ENCODE measurements at regions not wholly inside any gene's neighbourhood (a gene's known extent, or its start where the extent isn't known, plus 50 kb on each side); places are given as distances from the start of the nearest gene placed in this dataset.

DNA sequence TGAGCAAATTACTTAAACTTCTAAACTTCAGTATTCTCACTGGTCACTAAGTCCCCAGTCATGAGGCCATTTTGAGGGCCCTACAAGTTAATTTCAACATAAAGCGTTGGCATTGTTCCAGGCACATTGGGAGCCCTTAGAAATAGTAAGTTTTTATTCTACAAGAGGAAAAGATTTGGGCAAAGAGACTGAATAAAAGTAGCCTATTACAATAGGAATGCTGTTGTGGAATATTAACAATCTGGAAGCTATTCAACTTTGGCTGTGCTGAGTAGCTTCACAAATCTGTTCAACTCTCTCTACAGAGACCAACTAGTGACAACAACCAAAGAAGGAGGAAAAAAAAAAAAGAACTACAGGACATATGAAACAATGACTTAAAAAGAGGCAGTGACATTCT is 1287.5 kb upstream of the NXPH2 start:
- no peak overlapping the region for H3K27ac ChIP-seq
- DNase-seq (ENCODE audit: low read depth, low spot score): no peak

DNA sequence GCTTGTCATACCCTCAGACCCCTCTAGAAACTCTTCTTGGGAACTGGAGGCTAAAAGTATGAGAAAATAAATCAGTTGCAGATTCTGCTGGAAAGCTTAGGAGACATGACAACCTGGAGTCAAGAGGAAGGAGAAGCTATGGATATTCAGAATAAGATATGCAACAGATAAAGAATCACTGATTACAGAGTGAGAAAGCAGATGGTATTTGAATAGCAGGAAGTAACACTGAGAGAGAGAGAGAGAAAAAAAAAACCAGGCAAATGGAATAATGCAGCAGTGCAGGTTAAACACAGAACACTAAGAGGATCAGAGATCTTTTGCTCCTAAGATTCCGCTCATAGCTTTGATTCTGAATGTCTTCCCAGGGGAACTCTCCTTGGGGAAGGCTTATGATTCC is 1284.1 kb upstream of the NXPH2 start:
- H3K27ac ChIP-seq: no peak overlapping the region
- DNase-seq (ENCODE audit: low read depth, low spot score): no peak

DNA sequence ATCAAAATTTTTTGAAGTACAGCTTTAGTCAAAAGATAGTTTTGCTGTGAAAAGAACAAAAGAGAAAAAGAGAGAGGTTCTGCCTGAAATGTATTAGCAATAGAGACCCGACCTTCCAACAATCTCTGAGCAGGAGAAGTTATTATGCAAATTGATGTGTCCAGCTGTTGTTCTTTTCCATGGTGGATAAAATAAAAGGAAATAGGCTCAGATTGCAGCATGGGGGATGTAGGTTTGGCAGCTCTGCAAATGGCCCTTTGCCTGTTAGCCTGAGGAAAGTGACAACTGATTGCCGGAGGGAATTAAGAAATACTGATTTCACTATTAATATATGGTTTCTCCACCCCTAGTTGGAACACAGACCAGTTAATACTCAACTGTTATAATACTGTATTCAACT is 1283.2 kb upstream of the NXPH2 start:
- no peak for DNase-seq (ENCODE audit: low read depth, low spot score)
- no peak overlapping the region for H3K27ac ChIP-seq

DNA sequence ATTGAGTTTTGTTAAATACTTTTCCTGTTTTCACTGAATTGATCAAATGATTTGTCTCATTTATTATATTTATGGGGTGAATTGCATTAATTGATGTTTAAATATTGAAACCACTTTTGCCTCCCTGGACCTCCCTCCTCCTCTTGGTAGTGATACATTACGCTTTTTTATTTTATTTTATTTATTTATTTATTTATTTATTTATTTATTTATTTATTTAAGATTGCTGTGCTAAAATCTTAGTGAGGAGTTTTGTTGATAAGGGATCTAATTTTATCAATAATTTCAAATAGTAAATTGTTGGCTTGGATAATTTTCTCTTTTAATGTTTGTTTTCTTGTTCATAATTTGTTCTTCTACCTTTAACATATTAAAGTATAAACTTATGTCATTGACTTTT is 1281.0 kb upstream of the NXPH2 start:
- DNase-seq (ENCODE audit: low read depth, low spot score): no peak
- H3K27ac ChIP-seq: no peak overlapping the region

DNA sequence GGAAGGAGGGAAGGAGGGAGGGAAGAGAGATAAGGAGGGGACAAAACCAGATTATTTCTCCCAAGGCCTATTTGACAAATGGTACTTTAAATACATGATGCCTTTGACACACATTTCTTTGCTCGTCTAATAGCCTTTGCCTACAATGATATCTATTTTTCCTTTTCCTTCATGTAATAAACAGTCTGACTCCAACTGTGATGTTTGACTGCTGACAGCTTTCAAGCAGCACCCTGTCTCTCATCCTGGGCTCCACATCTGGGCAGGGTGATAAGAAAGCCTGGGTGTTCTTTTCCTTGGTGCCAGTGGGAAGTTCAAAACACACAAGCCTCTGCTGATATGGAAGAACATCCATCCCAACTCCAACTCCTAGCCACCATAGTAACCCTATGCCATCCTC is 1277.7 kb upstream of the NXPH2 start:
- H3K27ac ChIP-seq: no peak overlapping the region
- no peak for DNase-seq (ENCODE audit: low read depth, low spot score)

DNA sequence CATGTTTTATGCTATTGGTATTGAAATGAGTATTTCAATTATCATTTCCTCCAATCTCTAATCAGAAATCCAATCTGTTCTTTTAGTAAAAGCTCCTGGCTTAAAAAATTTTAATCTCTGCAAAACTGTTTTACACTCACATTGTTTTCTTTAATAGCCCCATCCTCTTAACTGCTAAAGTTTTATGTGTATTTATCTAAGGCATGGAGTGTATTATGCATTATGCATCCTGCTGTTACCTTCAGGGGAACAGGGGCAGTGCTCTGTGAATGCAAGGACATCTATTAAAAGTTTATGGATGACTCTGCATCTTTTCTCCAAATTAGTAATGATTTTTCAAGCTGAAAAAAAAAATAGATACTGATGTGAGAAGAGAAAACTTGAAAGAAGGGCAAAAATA is 1261.6 kb upstream of the NXPH2 start:
- no peak for DNase-seq (ENCODE audit: low read depth, low spot score)
- no peak overlapping the region for H3K27ac ChIP-seq

DNA sequence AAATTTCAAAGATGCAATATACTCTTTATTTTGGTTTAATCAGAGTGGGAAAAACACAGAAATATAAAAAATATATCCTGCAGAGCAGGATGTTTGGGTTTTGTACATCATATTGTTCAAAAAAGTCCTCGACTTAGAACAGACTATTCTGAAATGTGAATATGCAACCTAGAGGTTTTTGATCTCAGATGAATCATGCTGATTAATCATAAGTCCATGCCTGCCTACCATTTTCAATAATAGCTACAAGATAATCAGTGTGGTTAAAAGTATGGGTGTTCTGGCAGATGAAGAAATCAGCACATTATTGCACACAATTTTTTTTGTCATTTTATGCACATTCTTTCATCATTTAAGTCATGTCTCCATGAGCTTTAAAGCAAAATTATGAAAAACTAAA is 1261.0 kb upstream of the NXPH2 start:
- DNase-seq (ENCODE audit: low read depth, low spot score): no peak

DNA sequence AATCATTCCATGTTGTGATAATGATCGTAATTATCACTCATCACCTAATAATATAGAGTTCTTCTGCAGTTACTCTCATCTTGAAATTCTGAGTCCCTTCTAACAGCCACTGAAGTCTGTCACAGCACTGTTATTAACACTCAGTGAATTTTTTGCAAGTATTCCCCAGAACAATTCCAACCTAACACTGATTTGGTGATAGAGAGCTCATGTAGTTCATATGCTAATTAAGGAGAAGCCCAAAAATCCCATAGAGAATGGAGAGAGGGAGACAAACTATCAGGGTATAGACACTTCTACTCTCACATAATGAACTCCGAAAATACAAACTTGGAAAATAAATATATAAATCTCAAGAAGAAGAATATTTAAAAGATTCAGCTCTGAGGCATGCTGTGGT is 1253.4 kb upstream of the NXPH2 start:
- no peak overlapping the region for H3K27ac ChIP-seq
- DNase-seq (ENCODE audit: low read depth, low spot score): no peak

More for the DNA sequence above, 1261.0 kb upstream of the NXPH2 start:
- H3K27ac ChIP-seq: no peak overlapping the region

DNA sequence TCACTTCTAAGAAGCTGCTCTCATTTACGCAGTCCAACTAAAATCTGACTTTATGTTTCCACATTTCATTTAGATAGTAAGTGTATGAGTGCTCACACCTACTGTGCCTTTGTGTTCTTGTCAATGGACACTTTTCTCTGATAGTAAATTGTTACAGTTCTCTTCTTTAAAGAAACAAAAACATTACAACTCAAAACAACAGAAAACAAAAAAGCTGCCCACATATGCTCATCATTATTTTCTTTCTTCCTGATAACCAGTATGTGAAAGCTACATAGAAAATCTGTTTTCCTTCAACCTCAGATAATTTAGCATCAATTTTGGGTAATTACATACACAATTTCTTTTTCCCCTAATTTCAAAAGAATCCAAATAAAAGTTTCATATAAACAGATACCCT is 1247.8 kb upstream of the NXPH2 start:
- no peak overlapping the region for H3K27ac ChIP-seq
- DNase-seq (ENCODE audit: low read depth, low spot score): no peak

DNA sequence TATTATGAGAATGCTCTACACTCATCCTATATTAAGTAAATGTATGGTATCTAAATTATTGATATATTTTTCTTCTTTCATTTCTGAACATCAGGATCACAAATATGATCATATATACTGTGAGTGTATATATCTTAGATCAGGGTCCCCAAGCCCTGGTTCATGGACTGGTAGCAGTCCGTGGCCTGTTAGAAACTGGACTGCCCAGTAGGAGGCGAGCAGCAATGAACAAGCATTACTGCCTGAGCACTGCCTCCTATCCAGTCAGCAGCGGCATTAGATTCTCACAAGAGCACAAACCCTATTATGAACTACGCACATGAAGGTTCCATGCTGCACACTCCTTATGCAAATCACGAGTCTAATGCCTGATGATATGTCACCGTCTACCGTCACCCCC is 1247.1 kb upstream of the NXPH2 start:
- no peak for DNase-seq (ENCODE audit: low read depth, low spot score)
- no peak overlapping the region for H3K27ac ChIP-seq

DNA sequence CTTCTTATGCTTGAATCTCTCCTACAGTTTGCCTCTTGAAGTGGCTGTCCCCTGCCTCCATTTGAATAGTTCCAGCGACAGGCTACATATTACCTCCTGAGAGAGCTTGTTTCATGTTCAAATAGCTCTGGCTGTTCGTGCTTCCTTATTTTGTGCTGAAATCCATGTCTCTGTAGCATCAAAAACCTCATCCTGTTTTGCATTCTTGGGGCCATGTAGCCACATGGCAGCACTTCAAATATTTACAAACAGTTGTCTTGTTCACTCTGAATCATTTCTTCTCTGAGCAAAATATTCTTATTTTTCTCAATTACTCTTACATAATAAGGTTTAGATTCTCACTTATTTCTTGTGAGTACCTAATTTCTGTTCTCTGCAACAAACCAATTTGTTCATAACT is 1243.1 kb upstream of the NXPH2 start:
- no peak overlapping the region for H3K27ac ChIP-seq
- no peak for DNase-seq (ENCODE audit: low read depth, low spot score)

DNA sequence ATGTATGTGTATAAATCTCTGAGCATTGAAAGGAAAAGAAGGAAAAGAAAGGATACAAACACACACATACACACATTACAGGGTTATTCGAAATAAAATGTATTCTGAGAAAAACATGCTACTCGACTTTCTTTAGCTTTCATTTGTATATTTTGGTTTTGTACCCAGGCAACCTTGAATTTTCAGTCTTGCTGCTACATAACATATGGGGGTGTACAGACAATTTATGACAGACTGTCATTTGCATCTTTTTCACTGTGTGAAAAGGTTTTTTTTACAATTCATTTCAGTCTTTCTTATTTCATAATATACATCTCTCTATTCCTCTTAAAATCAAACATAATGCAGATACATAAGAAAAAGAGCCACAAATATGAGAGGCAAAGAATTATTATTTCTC is 1238.4 kb upstream of the NXPH2 start:
- no peak for DNase-seq (ENCODE audit: low read depth, low spot score)
- H3K27ac ChIP-seq: no peak overlapping the region

DNA sequence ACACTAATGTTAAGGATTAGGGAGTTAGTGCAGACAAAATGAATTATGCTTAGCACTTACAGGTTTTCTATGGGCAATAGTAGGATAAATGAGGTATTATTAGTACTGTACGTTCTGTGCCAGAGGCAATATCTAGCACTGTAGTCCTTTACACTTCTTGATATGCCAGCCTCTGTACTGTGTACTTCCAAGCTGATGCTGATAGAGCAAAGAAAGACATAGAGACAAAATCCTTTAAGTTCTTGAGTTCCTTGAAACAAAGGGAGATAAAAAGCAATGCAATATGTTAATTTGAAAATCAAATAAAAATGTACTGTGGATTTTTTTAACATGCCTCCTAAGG is 1234.0 kb upstream of the NXPH2 start:
- H3K27ac ChIP-seq: no peak overlapping the region
- no peak for DNase-seq (ENCODE audit: low read depth, low spot score)

DNA sequence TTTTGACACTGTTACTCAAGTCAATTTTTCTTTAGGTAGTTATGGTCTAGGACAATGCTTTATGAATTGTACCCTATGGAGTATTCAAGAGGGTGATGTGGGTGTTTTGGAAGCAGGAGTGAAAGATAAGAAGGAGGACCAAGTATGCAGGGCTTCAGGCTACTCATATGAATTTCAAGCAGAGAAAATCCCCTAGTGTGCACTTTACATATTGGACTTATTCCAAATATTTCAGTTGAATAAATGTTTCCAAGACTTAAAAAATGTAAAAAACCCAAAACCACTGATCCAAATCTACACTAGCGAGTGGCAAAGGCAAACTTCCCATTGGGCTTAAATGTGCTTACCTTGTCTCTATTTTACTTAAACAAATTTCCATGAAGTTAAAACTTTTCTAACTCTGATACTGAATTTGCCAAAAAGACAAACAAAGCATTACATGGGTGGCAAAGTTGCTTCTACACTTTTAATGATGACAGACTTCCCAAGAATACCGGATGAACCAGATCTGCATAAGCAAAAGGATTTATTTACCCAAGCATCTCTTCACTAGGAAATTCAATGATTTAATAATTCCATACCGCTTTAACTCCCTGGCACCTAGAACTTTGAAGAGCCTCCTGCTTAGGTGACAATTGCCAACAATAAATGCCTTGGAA is 1233.5 kb upstream of the NXPH2 start:
- DNase-seq (ENCODE audit: low read depth, low spot score): no peak
- no peak overlapping the region for H3K27ac ChIP-seq

DNA sequence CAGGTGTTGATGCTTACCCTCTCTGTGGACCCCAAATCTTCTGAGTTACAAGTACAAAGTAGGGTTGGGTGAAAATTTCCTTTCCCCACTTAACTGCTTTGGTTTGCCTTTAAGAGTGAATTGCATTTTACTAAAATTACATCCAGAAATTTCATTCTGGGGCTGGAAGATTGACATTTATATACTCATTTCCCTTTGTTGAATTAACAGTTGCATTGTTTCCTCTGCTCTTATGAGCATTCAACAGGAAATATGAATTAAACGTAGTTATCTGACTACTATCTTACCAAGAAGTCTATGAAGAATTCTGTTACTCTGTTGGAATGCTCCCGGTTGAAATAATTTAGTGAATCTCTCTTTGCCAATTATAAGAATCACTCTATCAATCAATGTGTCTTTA is 1231.1 kb upstream of the NXPH2 start:
- H3K27ac ChIP-seq: no peak overlapping the region
- no peak for DNase-seq (ENCODE audit: low read depth, low spot score)

DNA sequence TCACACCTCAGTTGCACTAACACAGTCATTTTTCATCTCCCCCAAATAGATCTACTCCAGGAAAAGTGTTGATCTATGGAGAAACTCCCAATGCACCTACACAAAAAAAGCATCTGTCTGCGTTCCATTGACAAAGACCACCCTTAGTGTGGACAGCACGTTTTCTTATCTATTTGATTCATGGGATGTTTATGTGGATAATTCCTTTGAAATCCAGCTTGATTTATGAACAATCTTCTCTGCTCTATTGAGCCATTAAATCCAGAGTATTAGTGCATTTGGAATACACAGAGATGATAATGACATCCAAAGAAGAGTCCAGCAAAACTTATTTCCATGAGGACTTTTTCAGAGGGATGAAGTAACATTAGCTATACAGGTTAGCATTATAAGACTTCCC is 1221.9 kb upstream of the NXPH2 start:
- H3K27ac ChIP-seq: no peak overlapping the region
- no peak for DNase-seq (ENCODE audit: low read depth, low spot score)

DNA sequence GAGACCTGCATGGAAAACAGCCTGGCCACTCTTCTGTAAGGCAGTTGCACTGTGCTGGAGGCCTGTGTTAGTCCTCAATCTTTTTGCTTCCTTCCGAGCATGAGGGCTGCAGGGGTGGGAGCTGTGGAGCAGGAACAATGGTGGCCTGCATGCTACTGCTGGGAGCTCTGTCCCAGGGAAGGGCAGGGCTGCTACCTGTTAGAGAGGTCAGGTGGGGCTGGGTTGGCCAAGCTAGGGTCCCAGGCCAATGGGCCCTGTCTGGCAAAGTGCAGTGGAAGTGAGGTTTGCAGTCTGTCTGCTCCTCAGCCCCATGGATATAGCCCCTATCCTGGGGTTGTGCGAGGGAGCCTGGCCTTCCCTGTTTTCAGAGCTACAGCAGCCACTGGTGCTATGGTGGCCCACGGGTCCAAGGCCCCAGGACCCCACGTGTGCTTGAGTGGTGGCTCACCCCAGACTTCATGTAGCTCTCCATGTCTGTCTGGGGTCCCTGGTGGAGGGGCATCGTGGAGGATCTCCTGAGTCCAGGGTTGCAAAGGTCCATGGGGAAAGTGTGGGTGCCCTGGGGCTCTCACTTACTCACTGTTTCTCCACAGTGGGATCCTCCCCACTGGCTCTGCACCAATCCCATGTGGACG is 1212.6 kb upstream of the NXPH2 start:
- H3K27ac ChIP-seq: no peak overlapping the region
- DNase-seq (ENCODE audit: low read depth, low spot score): no peak

DNA sequence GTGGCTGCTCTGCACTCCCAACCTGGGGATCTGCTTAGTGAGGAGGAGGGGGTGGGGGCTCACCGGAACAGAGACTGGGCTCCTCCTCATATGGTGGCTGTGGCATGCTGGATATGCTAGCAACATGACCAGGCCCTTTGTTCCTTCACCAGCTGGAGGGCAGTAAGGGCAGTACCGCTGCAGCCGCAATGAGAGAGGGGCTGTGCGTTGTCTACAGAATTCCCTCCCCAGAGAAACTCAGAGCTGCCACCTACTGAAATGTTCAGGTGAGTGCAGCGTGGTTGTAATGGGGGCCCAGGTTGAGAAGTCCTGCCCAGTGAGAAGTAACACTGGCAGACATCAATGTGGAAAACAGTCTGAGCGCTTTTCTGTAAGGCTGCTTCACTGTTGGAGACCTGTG is 1211.9 kb upstream of the NXPH2 start:
- no peak for DNase-seq (ENCODE audit: low read depth, low spot score)
- no peak overlapping the region for H3K27ac ChIP-seq

DNA sequence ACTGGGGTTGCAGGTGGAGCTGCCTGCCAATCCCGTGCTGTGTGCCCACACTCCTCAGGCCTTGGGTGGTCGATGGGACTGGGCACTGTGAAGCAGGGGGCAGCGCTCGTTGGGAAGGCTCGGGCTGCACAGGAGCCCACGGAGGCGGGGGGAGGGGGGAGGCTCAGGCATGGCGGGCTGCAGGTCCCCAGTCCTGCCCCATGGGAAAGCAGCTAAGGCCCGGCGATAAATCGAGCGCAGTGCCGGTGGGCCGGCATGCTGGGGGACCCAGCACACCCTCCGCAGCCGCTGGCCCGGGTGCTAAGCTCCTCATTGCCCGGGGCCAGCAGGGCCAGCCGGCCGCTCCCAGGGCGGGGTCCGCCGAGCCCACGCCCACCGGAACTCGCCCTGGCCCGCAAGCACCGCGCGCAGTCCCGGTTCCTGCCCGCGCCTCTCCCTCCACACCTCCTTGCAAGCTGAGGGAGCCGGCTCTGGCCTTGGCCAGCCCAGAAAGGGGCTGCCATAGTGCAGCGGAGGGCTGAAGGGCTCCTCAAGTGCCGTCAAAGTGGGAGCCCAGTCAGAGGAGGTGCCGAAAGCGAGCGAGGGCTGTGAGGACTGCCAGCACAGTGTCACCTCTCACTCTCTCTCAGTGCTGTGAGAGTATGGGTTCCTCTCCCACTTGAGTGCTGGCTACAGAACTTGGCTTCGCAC is 1210.6 kb upstream of the NXPH2 start:
- H3K27ac ChIP-seq: no peak overlapping the region
- no peak for DNase-seq (ENCODE audit: low read depth, low spot score)

DNA sequence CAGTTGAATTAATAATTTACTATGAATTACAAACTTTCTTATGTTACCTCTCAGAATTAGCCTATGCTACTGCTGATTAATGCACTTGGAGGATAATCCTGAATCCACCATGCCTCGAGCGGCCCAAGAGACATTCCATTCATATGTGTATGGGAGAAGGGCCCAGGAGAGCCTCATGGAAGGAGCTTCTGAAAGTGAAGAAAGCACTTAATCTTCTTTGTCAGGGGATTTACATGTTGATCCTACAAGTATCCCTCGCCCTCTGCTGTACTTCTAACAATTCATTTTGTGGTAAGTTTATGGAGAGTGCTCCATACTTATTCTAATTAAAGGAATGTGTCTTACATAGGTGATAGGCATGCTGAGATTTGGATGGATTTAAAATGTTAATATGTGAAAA is 1189.1 kb upstream of the NXPH2 start:
- no peak for DNase-seq (ENCODE audit: low read depth, low spot score)
- no peak overlapping the region for H3K27ac ChIP-seq

DNA sequence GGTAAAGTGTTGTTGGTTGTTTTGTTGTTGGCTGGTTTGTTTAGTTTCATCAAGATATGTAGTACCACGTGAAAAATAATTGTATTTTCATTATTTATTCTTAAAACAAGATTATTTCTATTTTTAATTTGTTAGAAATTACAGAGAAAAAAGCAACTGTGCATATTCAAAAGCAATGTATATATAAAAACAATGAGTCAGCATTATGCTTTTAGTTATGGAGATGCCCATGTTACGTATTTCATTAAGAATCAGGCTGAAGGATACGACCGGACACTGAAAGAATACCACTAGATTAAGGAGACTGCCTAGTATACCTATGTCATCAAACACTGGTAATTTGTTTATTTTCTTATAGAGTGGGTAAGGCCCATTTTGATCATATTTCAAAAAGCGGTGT is 1188.4 kb upstream of the NXPH2 start:
- H3K27ac ChIP-seq: no peak overlapping the region
- no peak for DNase-seq (ENCODE audit: low read depth, low spot score)

DNA sequence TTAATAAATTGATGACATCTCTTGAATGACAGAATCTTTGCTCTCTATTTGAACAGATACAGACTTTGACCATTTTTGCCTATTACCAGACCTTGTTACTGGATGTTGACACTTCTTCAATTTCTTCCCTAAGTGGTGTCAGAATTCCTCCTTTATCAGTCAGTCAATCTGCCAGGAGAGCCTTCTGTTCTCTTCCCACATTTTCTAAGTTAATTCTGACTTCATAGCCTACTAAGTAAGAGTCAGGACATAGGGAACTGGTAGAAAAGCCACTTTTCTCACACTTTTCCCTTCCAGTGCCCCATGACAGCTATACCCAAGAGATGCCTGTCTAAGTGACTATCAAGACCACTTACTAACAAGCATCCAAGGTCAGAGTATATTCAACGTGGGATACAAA is 1187.5 kb upstream of the NXPH2 start:
- DNase-seq (ENCODE audit: low read depth, low spot score): no peak
- H3K27ac ChIP-seq: no peak overlapping the region
